ENCODE measurements at regions not wholly inside any gene's neighbourhood (a gene's known extent, or its start where the extent isn't known, plus 50 kb on each side); places are given as distances from the start of the nearest gene placed in this dataset.

DNA sequence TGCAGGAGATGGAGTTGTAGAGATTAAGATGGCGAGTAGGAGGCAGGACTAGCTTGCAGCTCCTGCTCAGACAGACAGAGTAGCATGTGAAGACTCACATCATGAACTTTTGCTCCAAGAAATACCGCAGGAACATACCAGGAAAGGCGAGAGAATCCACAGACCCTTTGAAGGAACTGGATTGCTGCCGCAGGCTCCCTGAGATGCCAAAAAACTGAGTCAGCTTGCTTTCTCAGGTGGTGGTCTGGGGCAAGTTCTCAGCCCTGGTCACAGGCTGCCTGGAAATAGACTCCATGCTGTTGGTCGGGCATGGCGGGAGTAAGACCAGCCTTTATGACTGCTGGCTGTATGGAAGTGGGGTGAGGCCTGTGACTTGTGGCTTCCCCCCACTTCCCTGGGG is 163.6 kb upstream of the NAV3 start:
- no peaks in the 10 kb centered on the region for H3K9me3 ChIP-seq (replicated peaks in 1 of 3)

DNA sequence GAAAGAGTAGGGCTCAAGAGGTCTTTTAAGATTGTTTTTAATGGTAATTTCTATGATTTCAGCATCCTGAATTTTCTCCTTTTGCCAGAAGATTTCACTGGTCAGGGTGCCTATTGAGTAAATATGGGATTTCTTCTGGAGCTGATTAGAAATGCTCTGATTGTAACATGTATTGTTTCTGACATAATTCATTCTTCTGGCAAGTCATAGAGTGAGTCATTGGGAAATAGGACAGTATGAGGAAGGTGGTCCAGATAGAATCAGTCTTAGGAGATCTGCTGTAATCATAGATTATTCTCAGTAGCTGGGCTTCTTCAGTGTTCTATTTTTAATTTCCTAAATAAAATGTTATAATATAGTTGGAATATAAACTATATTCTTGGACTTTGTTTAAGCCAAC is 182.0 kb upstream of the NAV3 start:
- Histone ChIP-seq H3K4me1 (replicated peaks in 1 of 2) (no peaks in the 10 kb centered on the region), H3K36me3 (replicated peaks in 1 of 2) (no peaks in the 10 kb centered on the region), H3K27ac (no peak overlapping the region), H3K9me3 (replicated peaks in 1 of 3) (no peaks in the 10 kb centered on the region), H3K27me3 (no peaks in the 10 kb centered on the region), H3K4me3 (no peak overlapping the region)
- TF ChIP-seq, protein P1, sequence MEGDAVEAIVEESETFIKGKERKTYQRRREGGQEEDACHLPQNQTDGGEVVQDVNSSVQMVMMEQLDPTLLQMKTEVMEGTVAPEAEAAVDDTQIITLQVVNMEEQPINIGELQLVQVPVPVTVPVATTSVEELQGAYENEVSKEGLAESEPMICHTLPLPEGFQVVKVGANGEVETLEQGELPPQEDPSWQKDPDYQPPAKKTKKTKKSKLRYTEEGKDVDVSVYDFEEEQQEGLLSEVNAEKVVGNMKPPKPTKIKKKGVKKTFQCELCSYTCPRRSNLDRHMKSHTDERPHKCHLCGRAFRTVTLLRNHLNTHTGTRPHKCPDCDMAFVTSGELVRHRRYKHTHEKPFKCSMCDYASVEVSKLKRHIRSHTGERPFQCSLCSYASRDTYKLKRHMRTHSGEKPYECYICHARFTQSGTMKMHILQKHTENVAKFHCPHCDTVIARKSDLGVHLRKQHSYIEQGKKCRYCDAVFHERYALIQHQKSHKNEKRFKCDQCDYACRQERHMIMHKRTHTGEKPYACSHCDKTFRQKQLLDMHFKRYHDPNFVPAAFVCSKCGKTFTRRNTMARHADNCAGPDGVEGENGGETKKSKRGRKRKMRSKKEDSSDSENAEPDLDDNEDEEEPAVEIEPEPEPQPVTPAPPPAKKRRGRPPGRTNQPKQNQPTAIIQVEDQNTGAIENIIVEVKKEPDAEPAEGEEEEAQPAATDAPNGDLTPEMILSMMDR (IDR thresholded peaks at IDR 0.05): no peak
- no peak for TF ChIP-seq POLR2A (IDR thresholded peaks at IDR 0.05)
- intact Hi-C loops (cut with DNase I): no loop called here
- no peak for DNase-seq

More for the DNA sequence above, 163.6 kb upstream of the NAV3 start:
- H3K36me3 ChIP-seq (replicated peaks in 1 of 2): no peaks in the 10 kb centered on the region
- TF ChIP-seq, protein P1 (IDR thresholded peaks at IDR 0.05): no peak
- no peak for TF ChIP-seq POLR2A (IDR thresholded peaks at IDR 0.05)
- WGBS, 4 donors: 83 to 87% (median 85%) methylated on average over 4 to 6 of the region's 6 CpGs
- DNase-seq: no peak
- H3K27me3 ChIP-seq: no peaks in the 10 kb centered on the region
- H3K27ac ChIP-seq: no peak overlapping the region
- intact Hi-C loops (cut with DNase I): no loop called here
- no peak overlapping the region for H3K4me3 ChIP-seq
- no peaks in the 10 kb centered on the region for H3K4me1 ChIP-seq (replicated peaks in 1 of 2)

DNA sequence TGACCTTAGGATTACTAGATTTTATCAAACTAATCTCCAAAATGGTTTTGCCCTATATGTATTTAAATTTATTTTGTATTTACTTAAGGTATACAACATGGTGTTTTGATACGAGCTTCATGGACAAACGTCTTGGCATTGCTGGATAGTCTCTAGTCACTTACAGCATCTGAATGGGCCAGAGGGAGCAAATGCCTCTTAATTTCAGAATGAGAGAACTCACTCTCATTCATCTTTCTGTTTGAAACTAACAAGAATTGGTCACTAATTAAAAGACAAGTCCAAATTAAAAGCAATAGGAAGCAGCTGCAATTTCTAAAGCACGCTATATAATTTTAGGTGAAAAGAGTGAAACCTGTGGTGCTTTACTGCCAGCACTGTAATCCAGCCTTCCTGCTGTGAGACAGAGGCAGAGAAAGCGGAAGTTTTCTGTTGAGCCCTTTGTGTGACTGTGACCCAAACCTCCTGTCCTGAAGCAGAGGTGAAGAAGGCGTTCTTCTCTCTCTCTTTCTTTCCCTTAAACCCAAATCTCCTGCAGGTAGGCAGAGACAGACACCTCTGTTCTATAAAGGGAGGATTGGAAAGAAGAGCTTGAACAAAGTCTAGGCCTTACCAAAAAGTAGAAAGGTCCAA is 184.6 kb upstream of the NAV3 start:
- intact Hi-C loops (cut with DNase I): no loop called here
- DNase-seq: no peak
- TF ChIP-seq POLR2A (IDR thresholded peaks at IDR 0.05): no peak
- TF ChIP-seq, protein P1 (IDR thresholded peaks at IDR 0.05): no peak
- no peaks in the 10 kb centered on the region for H3K9me3 ChIP-seq (replicated peaks in 1 of 3)
- 66 to 78% (median 73%) methylated on average over 5 of the region's 5 CpGs for WGBS, 4 donors
- H3K4me3 ChIP-seq: no peak overlapping the region
- H3K27ac ChIP-seq: no peak overlapping the region
- H3K27me3 ChIP-seq: no peaks in the 10 kb centered on the region
- no peaks in the 10 kb centered on the region for H3K4me1 ChIP-seq (replicated peaks in 1 of 2)
- no peaks in the 10 kb centered on the region for H3K36me3 ChIP-seq (replicated peaks in 1 of 2)

DNA sequence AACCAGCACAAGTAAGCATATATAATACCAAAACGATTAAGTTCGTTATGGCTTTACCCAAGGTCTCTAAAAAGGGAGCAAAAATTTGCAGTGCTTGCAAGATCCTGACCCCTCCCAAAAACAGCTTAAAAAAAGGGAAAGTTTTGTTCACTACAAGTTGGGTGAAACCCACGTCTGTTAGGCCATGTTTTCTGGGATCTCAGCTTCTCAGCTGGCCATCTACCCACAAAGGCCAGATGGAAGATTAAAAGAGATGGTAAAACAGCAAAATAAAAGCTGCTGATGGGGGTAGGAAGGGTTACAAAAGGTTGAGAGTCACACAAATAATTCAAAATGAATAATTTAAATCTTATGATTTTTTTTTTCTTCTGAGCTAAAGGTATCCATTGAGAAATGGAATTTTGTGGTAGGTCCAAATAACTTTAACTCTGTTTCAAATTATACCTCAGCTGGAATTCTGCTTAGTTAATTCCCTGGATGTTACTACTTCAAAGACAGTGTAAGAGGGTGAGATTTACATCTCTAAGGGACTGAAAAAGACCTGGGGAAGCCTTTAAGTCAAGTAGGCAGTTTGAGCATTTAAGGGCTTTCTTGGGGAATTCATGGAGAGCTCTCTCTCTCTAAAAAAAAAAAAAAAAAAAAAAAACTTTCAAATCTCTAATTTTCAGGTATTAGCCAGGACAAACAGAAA is 185.6 kb upstream of the NAV3 start:
- intact Hi-C loops (cut with DNase I): no loop called here
- Histone ChIP-seq H3K4me1 (replicated peaks in 1 of 2) (no peaks in the 10 kb centered on the region), H3K27ac (no peak overlapping the region), H3K4me3 (no peak overlapping the region), H3K27me3 (no peaks in the 10 kb centered on the region), H3K36me3 (replicated peaks in 1 of 2) (no peaks in the 10 kb centered on the region), H3K9me3 (replicated peaks in 1 of 3) (no peaks in the 10 kb centered on the region)
- 53 to 64% (median 55%) methylated on average over 3 of the region's 3 CpGs for WGBS, 4 donors
- no peak for DNase-seq
- TF ChIP-seq, protein P1 (IDR thresholded peaks at IDR 0.05): no peak
- no peak for TF ChIP-seq POLR2A (IDR thresholded peaks at IDR 0.05)

Measured in adrenal gland (tissue), 9 donors.